Stimulated activated CD8-positive, alpha-beta memory T cell treated with anti-CD3 and anti-CD28 coated beads, Interleukin-2, amount 100 ng/mL, for 1 hour (primary cell): ENCODE measurements at regions not wholly inside any gene's neighbourhood (a gene's known extent, or its start where the extent isn't known, plus 50 kb on each side); places are given as distances from the start of the nearest gene placed in this dataset.

ENCODE experiments used
- DNase-seq, 2 donors: peaks; one replicate each; pipeline ENCODE4 v3.0.0-alpha.2; 2020; ENCODE audit warnings: low read depth in 2 of 2

DNA sequence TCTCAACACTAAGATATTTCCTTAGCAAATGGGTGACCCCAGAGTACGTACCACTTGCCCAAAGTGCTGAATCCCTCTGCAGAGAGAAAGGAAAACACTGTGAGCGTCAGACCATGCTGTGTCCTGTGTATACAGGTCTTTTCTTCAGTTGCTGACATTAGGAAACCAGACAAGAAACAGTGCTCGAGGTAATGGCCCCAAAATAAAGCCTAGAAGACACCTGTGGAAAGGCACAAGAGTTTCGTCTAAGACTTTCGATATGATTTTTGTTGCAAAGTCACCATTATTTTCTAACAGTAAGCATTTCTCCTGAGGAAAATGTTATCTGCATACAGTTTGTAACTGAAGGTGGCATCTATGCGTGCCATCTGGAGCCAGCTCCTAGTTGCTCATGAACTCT lies 62.0 kb upstream of the SIMC1 start:
- DNase-seq = no peak

DNA sequence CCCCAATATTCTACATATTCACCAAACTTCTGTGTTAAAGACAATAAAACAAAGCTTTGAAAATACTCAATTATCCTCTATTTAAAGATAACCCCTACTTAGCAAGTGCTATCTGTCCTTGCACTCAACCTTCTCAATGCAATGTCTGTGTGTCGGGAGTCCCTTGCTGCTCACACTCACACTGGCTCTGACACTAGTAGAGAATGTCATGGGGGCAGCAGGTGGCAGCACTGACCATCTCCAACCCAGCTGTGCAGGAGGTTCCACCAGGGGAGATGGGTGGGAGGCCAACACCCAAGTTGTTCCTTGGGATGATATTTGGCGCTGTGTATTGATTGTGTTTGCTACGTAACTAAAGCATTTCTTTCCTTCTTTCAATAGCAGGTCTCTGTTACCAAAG lies 59.4 kb upstream of the SIMC1 start:
- no peak for DNase-seq

DNA sequence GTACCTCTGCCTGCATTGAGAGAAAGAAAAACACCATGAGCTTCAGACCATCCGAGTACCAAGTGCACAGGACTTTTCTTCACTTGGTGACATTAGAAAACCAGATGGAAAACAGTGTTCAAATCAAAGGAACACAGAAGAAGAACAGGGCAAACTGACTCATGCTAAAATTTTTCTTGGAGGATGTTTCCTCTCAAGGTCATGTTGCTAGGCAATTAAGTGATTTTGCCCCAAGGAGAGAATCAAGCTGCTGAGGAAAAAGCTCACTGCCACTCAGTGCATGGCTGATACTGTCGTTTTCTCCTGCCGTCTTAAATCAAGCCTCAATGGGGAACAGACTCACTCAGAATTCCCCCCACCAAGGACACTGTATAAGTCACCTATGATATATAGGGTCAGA lies 57.9 kb upstream of the SIMC1 start:
- no peak for DNase-seq

GRCh38 chr5:176180781-176181180 lies 57.4 kb upstream of the SIMC1 start:
- no peak for DNase-seq

DNA sequence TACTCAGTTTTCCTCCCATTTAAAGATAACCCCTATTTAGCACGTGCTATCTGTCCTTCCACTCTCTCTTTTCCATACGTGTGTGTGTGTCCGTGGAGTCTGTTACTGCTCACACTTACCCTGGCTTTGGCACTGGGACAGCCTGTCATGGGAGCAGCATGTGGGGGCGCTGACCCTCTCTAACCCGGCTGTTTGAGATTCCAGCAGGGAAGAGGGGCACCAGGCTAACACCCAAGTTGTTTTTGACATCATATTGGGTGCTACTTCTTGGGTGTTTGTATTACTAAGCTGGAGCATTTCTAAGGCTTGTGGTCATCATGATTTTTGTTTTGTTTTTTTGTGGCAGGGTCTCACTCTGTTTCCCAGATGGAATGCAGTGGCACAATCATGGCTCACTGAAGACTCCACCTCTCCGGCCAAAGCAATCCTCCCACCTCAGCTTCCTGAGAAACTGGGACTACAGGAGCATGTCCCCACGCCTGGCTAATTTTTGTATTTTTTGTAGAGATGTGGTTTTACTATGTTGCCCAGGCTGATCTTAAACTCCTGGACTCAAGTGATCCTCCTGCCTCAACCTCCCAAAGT lies 56.9 kb upstream of the SIMC1 start:
- DNase-seq = no peak

DNA sequence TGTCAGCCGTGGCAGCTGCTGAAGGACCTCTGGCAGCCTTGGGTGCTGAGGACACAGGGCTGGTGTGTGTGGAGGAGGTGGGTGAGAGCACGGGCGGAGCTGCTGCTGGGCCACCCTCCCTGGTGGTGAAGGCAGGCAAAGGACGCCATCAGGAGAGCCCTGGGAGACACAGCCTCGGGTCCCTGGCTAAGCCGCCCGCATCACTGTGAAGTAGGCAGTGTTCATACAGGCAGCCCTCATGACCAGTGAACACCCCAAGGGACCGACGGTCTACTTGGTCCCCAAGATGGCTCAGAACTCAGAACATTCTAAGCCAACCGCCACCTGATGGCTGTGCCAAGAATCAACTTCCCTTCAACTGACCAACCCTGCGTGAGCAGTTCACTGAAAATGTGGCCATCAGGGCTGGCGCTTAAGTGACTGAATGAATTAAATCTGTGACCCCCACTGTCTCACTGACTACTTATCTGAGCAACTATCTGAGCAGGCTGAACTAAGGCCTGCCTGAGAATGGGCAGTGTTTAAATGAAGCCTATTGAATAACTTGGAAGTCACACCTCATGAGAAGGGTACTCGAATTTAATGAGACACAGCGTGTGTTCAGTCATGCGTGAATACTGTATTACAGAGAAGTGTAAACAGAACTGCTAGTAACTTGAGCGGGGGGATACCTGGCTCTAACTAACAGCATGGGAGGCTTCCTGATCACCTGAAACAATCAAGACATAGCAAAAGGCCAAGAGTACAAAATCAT lies 54.7 kb upstream of the SIMC1 start:
- DNase-seq = no peak

DNA sequence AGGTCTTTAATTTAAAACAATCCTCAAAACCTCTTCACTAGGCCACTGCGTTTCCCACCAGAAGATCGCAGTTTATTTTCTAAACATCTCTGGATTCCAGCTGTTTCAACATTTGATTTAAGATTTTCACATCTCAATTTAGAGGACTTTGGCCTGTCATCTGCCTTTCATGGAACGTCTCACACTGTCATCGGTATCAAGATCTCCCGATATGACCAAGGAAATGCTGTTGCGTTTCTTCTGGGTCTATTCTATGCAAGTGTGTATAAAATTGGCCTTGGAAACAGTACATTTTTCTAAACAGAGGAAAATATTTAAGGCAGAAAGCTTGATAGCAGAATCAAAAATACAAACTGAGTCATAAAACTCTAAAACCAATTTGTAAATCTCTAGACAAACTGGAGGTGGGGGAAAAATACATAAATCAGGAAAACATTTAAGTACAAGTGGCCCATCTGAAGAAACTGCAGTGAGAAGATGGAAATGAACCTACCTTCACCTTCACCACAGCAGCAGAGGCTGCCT lies 53.6 kb upstream of the SIMC1 start:
- no peak for DNase-seq

GRCh38 chr5:176185133-176185733 lies 53.0 kb upstream of the SIMC1 start:
- no peak for DNase-seq

- no peak for DNase-seq
Measured at GRCh38 chr5:176186107-176186506, 52.1 kb upstream of the SIMC1 start.

- no peak for DNase-seq
Measured at GRCh38 chr5:176187276-176188062, 50.8 kb upstream of the SIMC1 start.

DNA sequence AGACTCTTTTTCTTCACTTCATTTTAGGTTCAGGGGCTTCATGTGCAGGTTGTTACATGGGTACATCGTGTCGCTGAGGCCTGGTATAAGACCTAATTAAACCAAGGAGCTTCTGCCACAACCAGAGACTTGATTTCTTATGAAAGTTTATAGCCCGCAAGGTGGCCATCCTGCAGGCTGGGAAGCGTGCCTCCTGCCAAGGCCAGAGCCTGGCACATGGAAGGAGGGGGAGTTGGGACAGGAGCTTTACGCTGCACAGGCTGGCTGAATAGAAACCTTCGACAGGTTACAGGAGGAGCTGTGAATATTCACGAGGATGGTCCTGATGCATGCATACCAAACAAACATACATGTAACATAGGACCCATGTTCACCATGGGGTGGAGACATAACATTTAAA lies 50.1 kb upstream of the SIMC1 start:
- no peak for DNase-seq
